ENCODE measurements at regions not wholly inside any gene's neighbourhood (a gene's known extent, or its start where the extent isn't known, plus 50 kb on each side); places are given as distances from the start of the nearest gene placed in this dataset.

GRCh38 chr11:114988644-114989043 is 310.3 kb downstream of the NXPE2 start:
- H3K27ac ChIP-seq (ENCODE audit: low read length), result no peak overlapping the region
- no peaks in the 10 kb centered on the region for H4K20me1 ChIP-seq (ENCODE audit: insufficient read depth, low read length)

GRCh38 chr11:114989536-114989935 is 311.2 kb downstream of the NXPE2 start:
- Histone ChIP-seq H2AFZ (ENCODE audit: low read depth, low read length) (no peak overlapping the region), H3K79me2 (ENCODE audit: low read length) (no peaks in the 10 kb centered on the region), H3K36me3 (replicated peaks; ENCODE audit: low read depth, low read length) (no peaks in the 10 kb centered on the region), H3K27me3 (ENCODE audit: low read depth, low read length) (peaks cover 14% of the 10 kb centered on the region; the same call in 1 of the 2 replicates), H3K27ac (ENCODE audit: low read length) (no peak overlapping the region), H3K9me3 (ENCODE audit: insufficient read depth, low read length) (no peaks in the 10 kb centered on the region), H3K4me1 (ENCODE audit: low read length) (no peaks in the 10 kb centered on the region), H3K4me2 (ENCODE audit: low read length) (no peak overlapping the region), H3K4me3 (ENCODE audit: low read length) (no peak overlapping the region), H3K9ac (ENCODE audit: low read length) (no peak overlapping the region), H4K20me1 (ENCODE audit: insufficient read depth, low read length) (no peaks in the 10 kb centered on the region)
- TF ChIP-seq CTCF (IDR thresholded peaks at IDR 0.05; ENCODE audit: low read depth, low read length) (no peak), EZH2phosphoT487 (IDR thresholded peaks at IDR 0.05; ENCODE audit: low read depth) (no peak)

More at GRCh38 chr11:114988644-114989043, 310.3 kb downstream of the NXPE2 start:
- TF ChIP-seq CTCF (IDR thresholded peaks at IDR 0.05; ENCODE audit: low read depth, low read length) (no peak), EZH2phosphoT487 (IDR thresholded peaks at IDR 0.05; ENCODE audit: low read depth) (no peak)
- H3K9me3 ChIP-seq (ENCODE audit: insufficient read depth, low read length), result no peaks in the 10 kb centered on the region
- no peaks in the 10 kb centered on the region for H3K79me2 ChIP-seq (ENCODE audit: low read length)
- no peaks in the 10 kb centered on the region for H3K36me3 ChIP-seq (replicated peaks; ENCODE audit: low read depth, low read length)
- no peak overlapping the region for H3K4me3 ChIP-seq (ENCODE audit: low read length)
- H3K4me1 ChIP-seq (ENCODE audit: low read length), result no peaks in the 10 kb centered on the region
- peaks cover 9% of the 10 kb centered on the region; the same call in 1 of the 2 replicates for H3K27me3 ChIP-seq (ENCODE audit: low read depth, low read length)
- H3K4me2 ChIP-seq (ENCODE audit: low read length), result no peak overlapping the region
- H2AFZ ChIP-seq (ENCODE audit: low read depth, low read length), result no peak overlapping the region
- H3K9ac ChIP-seq (ENCODE audit: low read length), result no peak overlapping the region

- H3K4me1 ChIP-seq (ENCODE audit: low read length), result no peaks in the 10 kb centered on the region
- H3K79me2 ChIP-seq (ENCODE audit: low read length), result no peaks in the 10 kb centered on the region
- no peak for TF ChIP-seq EZH2phosphoT487 (IDR thresholded peaks at IDR 0.05; ENCODE audit: low read depth)
- no peak for TF ChIP-seq CTCF (IDR thresholded peaks at IDR 0.05; ENCODE audit: low read depth, low read length)
- no peaks in the 10 kb centered on the region for H3K36me3 ChIP-seq (replicated peaks; ENCODE audit: low read depth, low read length)
- no peaks in the 10 kb centered on the region for H3K9me3 ChIP-seq (ENCODE audit: insufficient read depth, low read length)
- no peak overlapping the region for H3K27ac ChIP-seq (ENCODE audit: low read length)
- H2AFZ ChIP-seq (ENCODE audit: low read depth, low read length), result no peak overlapping the region
- no peaks in the 10 kb centered on the region for H4K20me1 ChIP-seq (ENCODE audit: insufficient read depth, low read length)
- no peak overlapping the region for H3K4me3 ChIP-seq (ENCODE audit: low read length)
- H3K27me3 ChIP-seq (ENCODE audit: low read depth, low read length), result no peaks in the 10 kb centered on the region; the same call in 1 of the 2 replicates
- no peak overlapping the region for H3K9ac ChIP-seq (ENCODE audit: low read length)
- H3K4me2 ChIP-seq (ENCODE audit: low read length), result no peak overlapping the region
These were observed 327.3 kb downstream of the NXPE2 start for GRCh38 chr11:115005663-115006062.

GRCh38 chr11:115007851-115008250 is 329.5 kb downstream of the NXPE2 start:
- H3K27me3 ChIP-seq (ENCODE audit: low read depth, low read length), result no peaks in the 10 kb centered on the region; the same call in 1 of the 2 replicates
- TF ChIP-seq CTCF (IDR thresholded peaks at IDR 0.05; ENCODE audit: low read depth, low read length) (no peak), EZH2phosphoT487 (IDR thresholded peaks at IDR 0.05; ENCODE audit: low read depth) (no peak)

More at GRCh38 chr11:115007851-115008250, 329.5 kb downstream of the NXPE2 start:
- no peaks in the 10 kb centered on the region for H3K4me1 ChIP-seq (ENCODE audit: low read length)
- H3K27ac ChIP-seq (ENCODE audit: low read length), result no peak overlapping the region
- no peaks in the 10 kb centered on the region for H4K20me1 ChIP-seq (ENCODE audit: insufficient read depth, low read length)
- H3K9me3 ChIP-seq (ENCODE audit: insufficient read depth, low read length), result no peaks in the 10 kb centered on the region
- H3K36me3 ChIP-seq (replicated peaks; ENCODE audit: low read depth, low read length), result no peaks in the 10 kb centered on the region
- no peak overlapping the region for H3K9ac ChIP-seq (ENCODE audit: low read length)
- H3K4me3 ChIP-seq (ENCODE audit: low read length), result no peak overlapping the region
- no peak overlapping the region for H2AFZ ChIP-seq (ENCODE audit: low read depth, low read length)
- no peaks in the 10 kb centered on the region for H3K79me2 ChIP-seq (ENCODE audit: low read length)
- no peak overlapping the region for H3K4me2 ChIP-seq (ENCODE audit: low read length)
